ENCODE measurements at regions not wholly inside any gene's neighbourhood (a gene's known extent, or its start where the extent isn't known, plus 50 kb on each side); places are given as distances from the start of the nearest gene placed in this dataset.

DNA sequence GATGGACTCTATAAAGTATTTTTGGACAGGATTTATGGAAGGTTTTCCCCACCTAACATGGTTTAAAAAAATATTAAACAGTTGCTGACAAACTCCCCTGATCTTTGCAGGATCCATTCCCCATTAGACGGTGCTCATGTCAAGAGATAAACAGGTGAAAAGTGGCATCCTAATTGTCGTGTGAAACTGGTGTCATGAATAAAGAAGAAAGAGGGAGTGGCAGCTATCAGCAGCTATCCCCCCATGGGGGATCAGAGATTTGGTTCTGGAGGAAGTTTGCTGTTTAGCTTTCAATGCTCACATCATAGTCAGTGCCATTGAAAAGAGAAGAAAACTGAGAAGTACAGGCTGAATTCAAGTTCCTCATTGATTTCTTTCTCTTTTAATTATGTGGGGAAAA is 329.3 kb upstream of the BRINP1 start (continued):
- TF ChIP-seq, protein P1, sequence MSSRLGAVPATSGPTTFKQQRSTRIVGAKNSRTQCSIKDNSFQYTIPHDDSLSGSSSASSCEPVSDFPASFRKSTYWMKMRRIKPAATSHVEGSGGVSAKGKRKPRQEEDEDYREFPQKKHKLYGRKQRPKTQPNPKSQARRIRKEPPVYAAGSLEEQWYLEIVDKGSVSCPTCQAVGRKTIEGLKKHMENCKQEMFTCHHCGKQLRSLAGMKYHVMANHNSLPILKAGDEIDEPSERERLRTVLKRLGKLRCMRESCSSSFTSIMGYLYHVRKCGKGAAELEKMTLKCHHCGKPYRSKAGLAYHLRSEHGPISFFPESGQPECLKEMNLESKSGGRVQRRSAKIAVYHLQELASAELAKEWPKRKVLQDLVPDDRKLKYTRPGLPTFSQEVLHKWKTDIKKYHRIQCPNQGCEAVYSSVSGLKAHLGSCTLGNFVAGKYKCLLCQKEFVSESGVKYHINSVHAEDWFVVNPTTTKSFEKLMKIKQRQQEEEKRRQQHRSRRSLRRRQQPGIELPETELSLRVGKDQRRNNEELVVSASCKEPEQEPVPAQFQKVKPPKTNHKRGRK (CRISPR knock-in tag; IDR thresholded peaks at IDR 0.05; ENCODE audit: borderline replicate concordance), result no peak

DNA sequence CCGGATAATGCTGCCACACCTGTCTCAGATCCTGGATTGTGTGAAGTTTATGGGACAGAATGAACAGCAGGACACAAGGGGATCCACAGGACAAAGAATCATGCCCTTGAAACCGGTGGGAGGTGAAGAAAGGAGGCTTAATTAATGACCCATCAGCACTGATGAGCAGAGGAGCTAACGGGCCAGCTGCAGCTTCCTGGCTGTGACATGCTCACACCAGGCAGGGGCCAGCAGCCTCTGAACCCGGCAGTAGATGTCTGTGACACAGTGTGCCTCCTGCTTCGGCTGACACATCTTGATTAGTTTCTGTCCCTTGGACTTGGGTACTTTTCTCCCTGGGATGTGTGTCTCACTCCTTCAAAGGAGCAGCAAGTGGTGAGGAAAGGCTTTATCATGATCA is 328.8 kb upstream of the BRINP1 start:
- no peaks in the 10 kb centered on the region; the same call in 1 of the 2 replicates for H3K27me3 Mint-ChIP-seq (ENCODE audit: low read depth)
- no peaks in the 10 kb centered on the region for H3K9me3 Mint-ChIP-seq
- DNase-seq (ENCODE audit: low spot score) (no peak), ATAC-seq (peak; percentile 38)
- POLR2A ChIA-PET, result no interaction called here
- CTCF ChIA-PET, result no interaction called here
- no peak overlapping the region for H3K27ac Mint-ChIP-seq
- H3K36me3 Mint-ChIP-seq, result no peaks in the 10 kb centered on the region
- H3K4me1 Mint-ChIP-seq, result peaks cover 18% of the 10 kb centered on the region
- no peak for TF ChIP-seq CREM (CRISPR knock-in tag; IDR thresholded peaks at IDR 0.05)
- no peak for TF ChIP-seq ZNF671 (CRISPR knock-in tag; IDR thresholded peaks at IDR 0.05)
- no peak for TF ChIP-seq ELF4 (CRISPR knock-in tag; IDR thresholded peaks at IDR 0.05; ENCODE audit: low read depth)
- TF ChIP-seq SMAD3 (CRISPR knock-in tag; IDR thresholded peaks at IDR 0.05; ENCODE audit: borderline replicate concordance), result no peak
- TF ChIP-seq, protein P1 (CRISPR knock-in tag; IDR thresholded peaks at IDR 0.05; ENCODE audit: borderline replicate concordance), result no peak
- no peak for TF ChIP-seq OVOL2 (CRISPR knock-in tag; IDR thresholded peaks at IDR 0.05; ENCODE audit: borderline replicate concordance)
- no peak overlapping the region for H3K4me3 Mint-ChIP-seq

DNA sequence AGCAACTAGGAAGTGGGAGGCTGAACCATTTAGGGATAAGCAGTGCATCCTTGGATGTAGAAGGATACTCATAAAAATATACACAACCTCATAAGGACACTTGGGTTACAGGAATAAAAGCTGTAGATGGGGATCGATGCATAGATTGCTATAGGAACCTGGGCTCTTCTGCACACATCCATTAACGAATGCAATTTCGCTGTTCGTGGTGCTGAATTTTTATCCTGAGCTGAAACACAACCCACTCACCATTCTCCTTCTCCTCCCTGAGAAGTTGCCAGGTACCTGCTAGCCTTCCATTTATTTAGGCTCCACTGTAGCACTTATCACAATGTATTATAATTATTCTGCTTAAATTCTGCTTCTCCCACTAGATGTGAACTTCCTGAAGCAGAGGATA is 320.6 kb upstream of the BRINP1 start:
- H3K27ac Mint-ChIP-seq, result no peak overlapping the region
- CTCF ChIA-PET, result no interaction called here
- no peaks in the 10 kb centered on the region for H3K9me3 Mint-ChIP-seq
- H3K4me1 Mint-ChIP-seq, result peaks cover 3% of the 10 kb centered on the region; the same call in 1 of the 2 replicates
- H3K36me3 Mint-ChIP-seq, result no peaks in the 10 kb centered on the region
- peak; percentile 22 for DNase-seq (ENCODE audit: low spot score)
- H3K27me3 Mint-ChIP-seq (ENCODE audit: low read depth), result no peaks in the 10 kb centered on the region; the same call in 1 of the 2 replicates
- peak; percentile 36; the same call in 1 of the 2 replicates for ATAC-seq
- POLR2A ChIA-PET, result no interaction called here
- no peak overlapping the region for H3K4me3 Mint-ChIP-seq
- TF ChIP-seq JUN (CRISPR knock-in tag; IDR thresholded peaks at IDR 0.05), result no peak
- TF ChIP-seq, protein P2, sequence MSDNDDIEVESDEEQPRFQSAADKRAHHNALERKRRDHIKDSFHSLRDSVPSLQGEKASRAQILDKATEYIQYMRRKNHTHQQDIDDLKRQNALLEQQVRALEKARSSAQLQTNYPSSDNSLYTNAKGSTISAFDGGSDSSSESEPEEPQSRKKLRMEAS (CRISPR knock-in tag; IDR thresholded peaks at IDR 0.05), result no peak
- no peak for TF ChIP-seq SMAD4 (CRISPR knock-in tag; IDR thresholded peaks at IDR 0.05)
- no peak for TF ChIP-seq ZNF263 (CRISPR knock-in tag; IDR thresholded peaks at IDR 0.05; ENCODE audit: low read depth)
- TF ChIP-seq, protein P3, sequence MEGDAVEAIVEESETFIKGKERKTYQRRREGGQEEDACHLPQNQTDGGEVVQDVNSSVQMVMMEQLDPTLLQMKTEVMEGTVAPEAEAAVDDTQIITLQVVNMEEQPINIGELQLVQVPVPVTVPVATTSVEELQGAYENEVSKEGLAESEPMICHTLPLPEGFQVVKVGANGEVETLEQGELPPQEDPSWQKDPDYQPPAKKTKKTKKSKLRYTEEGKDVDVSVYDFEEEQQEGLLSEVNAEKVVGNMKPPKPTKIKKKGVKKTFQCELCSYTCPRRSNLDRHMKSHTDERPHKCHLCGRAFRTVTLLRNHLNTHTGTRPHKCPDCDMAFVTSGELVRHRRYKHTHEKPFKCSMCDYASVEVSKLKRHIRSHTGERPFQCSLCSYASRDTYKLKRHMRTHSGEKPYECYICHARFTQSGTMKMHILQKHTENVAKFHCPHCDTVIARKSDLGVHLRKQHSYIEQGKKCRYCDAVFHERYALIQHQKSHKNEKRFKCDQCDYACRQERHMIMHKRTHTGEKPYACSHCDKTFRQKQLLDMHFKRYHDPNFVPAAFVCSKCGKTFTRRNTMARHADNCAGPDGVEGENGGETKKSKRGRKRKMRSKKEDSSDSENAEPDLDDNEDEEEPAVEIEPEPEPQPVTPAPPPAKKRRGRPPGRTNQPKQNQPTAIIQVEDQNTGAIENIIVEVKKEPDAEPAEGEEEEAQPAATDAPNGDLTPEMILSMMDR (IDR thresholded peaks at IDR 0.05), result no peak
- TF ChIP-seq, protein P4, sequence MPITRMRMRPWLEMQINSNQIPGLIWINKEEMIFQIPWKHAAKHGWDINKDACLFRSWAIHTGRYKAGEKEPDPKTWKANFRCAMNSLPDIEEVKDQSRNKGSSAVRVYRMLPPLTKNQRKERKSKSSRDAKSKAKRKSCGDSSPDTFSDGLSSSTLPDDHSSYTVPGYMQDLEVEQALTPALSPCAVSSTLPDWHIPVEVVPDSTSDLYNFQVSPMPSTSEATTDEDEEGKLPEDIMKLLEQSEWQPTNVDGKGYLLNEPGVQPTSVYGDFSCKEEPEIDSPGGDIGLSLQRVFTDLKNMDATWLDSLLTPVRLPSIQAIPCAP (CRISPR knock-in tag; IDR thresholded peaks at IDR 0.05), result no peak
- no peak for TF ChIP-seq IRF2 (CRISPR knock-in tag; IDR thresholded peaks at IDR 0.05; ENCODE audit: borderline replicate concordance, low read depth)
- TF ChIP-seq, protein P5, sequence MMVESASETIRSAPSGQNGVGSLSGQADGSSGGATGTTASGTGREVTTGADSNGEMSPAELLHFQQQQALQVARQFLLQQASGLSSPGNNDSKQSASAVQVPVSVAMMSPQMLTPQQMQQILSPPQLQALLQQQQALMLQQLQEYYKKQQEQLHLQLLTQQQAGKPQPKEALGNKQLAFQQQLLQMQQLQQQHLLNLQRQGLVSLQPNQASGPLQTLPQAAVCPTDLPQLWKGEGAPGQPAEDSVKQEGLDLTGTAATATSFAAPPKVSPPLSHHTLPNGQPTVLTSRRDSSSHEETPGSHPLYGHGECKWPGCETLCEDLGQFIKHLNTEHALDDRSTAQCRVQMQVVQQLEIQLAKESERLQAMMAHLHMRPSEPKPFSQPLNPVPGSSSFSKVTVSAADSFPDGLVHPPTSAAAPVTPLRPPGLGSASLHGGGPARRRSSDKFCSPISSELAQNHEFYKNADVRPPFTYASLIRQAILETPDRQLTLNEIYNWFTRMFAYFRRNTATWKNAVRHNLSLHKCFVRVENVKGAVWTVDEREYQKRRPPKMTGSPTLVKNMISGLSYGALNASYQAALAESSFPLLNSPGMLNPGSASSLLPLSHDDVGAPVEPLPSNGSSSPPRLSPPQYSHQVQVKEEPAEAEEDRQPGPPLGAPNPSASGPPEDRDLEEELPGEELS (CRISPR knock-in tag; IDR thresholded peaks at IDR 0.05), result no peak
- TF ChIP-seq, protein P6, sequence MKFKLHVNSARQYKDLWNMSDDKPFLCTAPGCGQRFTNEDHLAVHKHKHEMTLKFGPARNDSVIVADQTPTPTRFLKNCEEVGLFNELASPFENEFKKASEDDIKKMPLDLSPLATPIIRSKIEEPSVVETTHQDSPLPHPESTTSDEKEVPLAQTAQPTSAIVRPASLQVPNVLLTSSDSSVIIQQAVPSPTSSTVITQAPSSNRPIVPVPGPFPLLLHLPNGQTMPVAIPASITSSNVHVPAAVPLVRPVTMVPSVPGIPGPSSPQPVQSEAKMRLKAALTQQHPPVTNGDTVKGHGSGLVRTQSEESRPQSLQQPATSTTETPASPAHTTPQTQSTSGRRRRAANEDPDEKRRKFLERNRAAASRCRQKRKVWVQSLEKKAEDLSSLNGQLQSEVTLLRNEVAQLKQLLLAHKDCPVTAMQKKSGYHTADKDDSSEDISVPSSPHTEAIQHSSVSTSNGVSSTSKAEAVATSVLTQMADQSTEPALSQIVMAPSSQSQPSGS (CRISPR knock-in tag; IDR thresholded peaks at IDR 0.05; ENCODE audit: borderline replicate concordance, low read depth), result no peak
- TF ChIP-seq, protein P7, sequence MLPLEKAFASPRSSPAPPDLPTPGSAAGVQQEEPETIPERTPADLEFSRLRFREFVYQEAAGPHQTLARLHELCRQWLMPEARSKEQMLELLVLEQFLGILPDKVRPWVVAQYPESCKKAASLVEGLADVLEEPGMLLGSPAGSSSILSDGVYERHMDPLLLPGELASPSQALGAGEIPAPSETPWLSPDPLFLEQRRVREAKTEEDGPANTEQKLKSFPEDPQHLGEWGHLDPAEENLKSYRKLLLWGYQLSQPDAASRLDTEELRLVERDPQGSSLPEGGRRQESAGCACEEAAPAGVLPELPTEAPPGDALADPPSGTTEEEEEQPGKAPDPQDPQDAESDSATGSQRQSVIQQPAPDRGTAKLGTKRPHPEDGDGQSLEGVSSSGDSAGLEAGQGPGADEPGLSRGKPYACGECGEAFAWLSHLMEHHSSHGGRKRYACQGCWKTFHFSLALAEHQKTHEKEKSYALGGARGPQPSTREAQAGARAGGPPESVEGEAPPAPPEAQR (CRISPR knock-in tag; IDR thresholded peaks at IDR 0.05), result no peak
- TF ChIP-seq ESRRA (CRISPR knock-in tag; IDR thresholded peaks at IDR 0.05; ENCODE audit: borderline replicate concordance), result no peak
- TF ChIP-seq ZNF219 (CRISPR knock-in tag; IDR thresholded peaks at IDR 0.05; ENCODE audit: borderline replicate concordance), result no peak
- no peak for TF ChIP-seq ZNF416 (CRISPR knock-in tag; IDR thresholded peaks at IDR 0.05)
- no peak for TF ChIP-seq NR1H2 (CRISPR knock-in tag; IDR thresholded peaks at IDR 0.05)
- TF ChIP-seq, protein P1 (CRISPR knock-in tag; IDR thresholded peaks at IDR 0.05; ENCODE audit: borderline replicate concordance), result no peak
